ENCODE measurements at regions not wholly inside any gene's neighbourhood (a gene's known extent, or its start where the extent isn't known, plus 50 kb on each side); places are given as distances from the start of the nearest gene placed in this dataset.

GRCh38 chr14:65359503-65359902, 53.0 kb upstream of the FUT8 start:
- DNase-seq, result no peak

GRCh38 chr14:65360144-65360784, 52.3 kb upstream of the FUT8 start:
- no peak for DNase-seq

GRCh38 chr14:65361920-65362319, 50.6 kb upstream of the FUT8 start:
- no peak for DNase-seq

All from CD4-positive, alpha-beta T cell treated with Interferon alpha-2 for 1 hour (primary cell).